ENCODE measurements at regions not wholly inside any gene's neighbourhood (a gene's known extent, or its start where the extent isn't known, plus 50 kb on each side); places are given as distances from the start of the nearest gene placed in this dataset.

GRCh38 chr12:18975933-18976332 lies 153.6 kb upstream of the PLEKHA5 start:
- DNase-seq: no peak

- DNase-seq: no peak
Observed at GRCh38 chr12:18979401-18980126, 150.0 kb upstream of the PLEKHA5 start.

- no peak for DNase-seq
Observed at GRCh38 chr12:18981732-18982131, 147.8 kb upstream of the PLEKHA5 start.

GRCh38 chr12:18982226-18982949 lies 147.1 kb upstream of the PLEKHA5 start:
- DNase-seq: no peak

GRCh38 chr12:18983854-18984253 lies 145.7 kb upstream of the PLEKHA5 start:
- no peak for DNase-seq

GRCh38 chr12:18990856-18991255 lies 138.7 kb upstream of the PLEKHA5 start:
- no peak for DNase-seq

- no peak for DNase-seq
Observed at GRCh38 chr12:18992336-18992735, 137.2 kb upstream of the PLEKHA5 start.

GRCh38 chr12:18998343-18999261 lies 130.9 kb upstream of the PLEKHA5 start:
- no peak for DNase-seq

- DNase-seq: no peak
Observed at GRCh38 chr12:19000836-19001235, 128.7 kb upstream of the PLEKHA5 start.

- no peak for DNase-seq
Observed at GRCh38 chr12:19002216-19002615, 127.3 kb upstream of the PLEKHA5 start.

GRCh38 chr12:19003141-19003540 lies 126.4 kb upstream of the PLEKHA5 start:
- no peak for DNase-seq

GRCh38 chr12:19003987-19004619 lies 125.4 kb upstream of the PLEKHA5 start:
- no peak for DNase-seq

- DNase-seq: no peak
Observed at GRCh38 chr12:19005257-19005801, 124.2 kb upstream of the PLEKHA5 start.

GRCh38 chr12:19006626-19007137 lies 122.9 kb upstream of the PLEKHA5 start:
- no peak for DNase-seq

GRCh38 chr12:19008102-19008501 lies 121.4 kb upstream of the PLEKHA5 start:
- no peak for DNase-seq

GRCh38 chr12:19010087-19010486 lies 119.4 kb upstream of the PLEKHA5 start:
- no peak for DNase-seq

- no peak for DNase-seq
Observed at GRCh38 chr12:19010726-19011125, 118.8 kb upstream of the PLEKHA5 start.

GRCh38 chr12:19012965-19013364 lies 116.6 kb upstream of the PLEKHA5 start:
- no peak for DNase-seq

GRCh38 chr12:19014240-19014639 lies 115.3 kb upstream of the PLEKHA5 start:
- DNase-seq: no peak

GRCh38 chr12:19015285-19015684 lies 114.2 kb upstream of the PLEKHA5 start:
- DNase-seq: no peak

- DNase-seq: no peak
Observed at GRCh38 chr12:19018302-19018970, 111.1 kb upstream of the PLEKHA5 start.

GRCh38 chr12:19021240-19021639 lies 108.3 kb upstream of the PLEKHA5 start:
- no peak for DNase-seq

Measured in NCI-H526 (cell line).